BLaER1 (cell line): ENCODE measurements at regions not wholly inside any gene's neighbourhood (a gene's known extent, or its start where the extent isn't known, plus 50 kb on each side); places are given as distances from the start of the nearest gene placed in this dataset.

Experiments used
- H3K27ac ChIP-seq: shearing (Covaris generic); formaldehyde crosslinking; 2 replicates; pipeline ENCODE4 v1.8.1; 2022
- H3K27me3 ChIP-seq: shearing (Covaris generic); formaldehyde crosslinking; 2 replicates; pipeline ENCODE4 v1.8.1; 2022
- H3K36me3 ChIP-seq: shearing (Covaris generic); formaldehyde crosslinking; 2 replicates; pipeline ENCODE4 v1.8.1; 2022
- H3K4me1 ChIP-seq: shearing (Covaris generic); formaldehyde crosslinking; 2 replicates; pipeline ENCODE4 v1.8.1; 2022
- H3K4me2 ChIP-seq: shearing (Covaris generic); formaldehyde crosslinking; 2 replicates; pipeline ENCODE4 v1.8.1; 2022
- H3K4me3 ChIP-seq: shearing (Covaris generic); formaldehyde crosslinking; 2 replicates; pipeline ENCODE4 v1.8.1; 2022
- H3K9ac ChIP-seq: shearing (Covaris generic); formaldehyde crosslinking; 2 replicates; pipeline ENCODE4 v1.8.1; 2022
- H3K9me3 ChIP-seq: shearing (Covaris generic); formaldehyde crosslinking; 2 replicates; pipeline ENCODE4 v1.8.1; 2022
- H4K20me1 ChIP-seq: shearing (Covaris generic); formaldehyde crosslinking; 2 replicates; pipeline ENCODE4 v1.8.1; 2022
- Cebpa-rat ChIP-seq: shearing (Covaris generic); IDR thresholded peaks from 2 replicates; pipeline ENCODE4 v1.8.1; 2022

DNA sequence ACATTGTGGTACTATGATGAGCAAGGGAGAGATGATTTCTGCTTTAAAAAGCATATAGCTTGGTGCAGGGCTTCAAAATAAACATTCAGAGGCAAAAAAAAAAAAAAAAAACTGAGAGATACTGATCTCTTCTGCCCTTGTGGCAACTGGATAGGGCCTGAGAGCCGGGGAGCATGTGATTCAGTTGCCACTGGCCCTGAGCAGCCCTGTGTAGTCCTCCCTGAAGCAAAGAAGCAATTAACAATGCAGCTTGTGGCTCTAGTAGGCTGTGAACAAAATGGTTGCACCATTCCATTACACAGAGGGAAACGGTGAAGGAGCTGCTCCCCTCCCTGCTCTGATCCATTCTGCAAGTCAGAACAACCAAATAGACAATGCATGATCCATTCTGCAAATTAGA, 347.5 kb upstream of the DAB2 start:
- H3K4me3 ChIP-seq = no peak overlapping the region
- no peaks in the 10 kb centered on the region for H4K20me1 ChIP-seq
- H3K27me3 ChIP-seq = no peaks in the 10 kb centered on the region
- no peak overlapping the region for H3K9ac ChIP-seq
- no peak overlapping the region for H3K4me2 ChIP-seq
- 0 out of 2 replicates have a peak, but pooled peaks cover 3% of the 10 kb centered on the region for H3K4me1 ChIP-seq
- no peaks in the 10 kb centered on the region for H3K9me3 ChIP-seq
- H3K27ac ChIP-seq = no peak overlapping the region
- H3K36me3 ChIP-seq = no peaks in the 10 kb centered on the region
- TF ChIP-seq Cebpa-rat = no peak

- H3K4me1 ChIP-seq = 0 out of 2 replicates have a peak, but pooled peaks cover 3% of the 10 kb centered on the region
- H3K9ac ChIP-seq = no peak overlapping the region
- no peaks in the 10 kb centered on the region for H3K9me3 ChIP-seq
- H3K27ac ChIP-seq = no peak overlapping the region
- no peaks in the 10 kb centered on the region for H3K36me3 ChIP-seq
- H3K27me3 ChIP-seq = no peaks in the 10 kb centered on the region
- H4K20me1 ChIP-seq = no peaks in the 10 kb centered on the region
- no peak overlapping the region for H3K4me2 ChIP-seq
- no peak overlapping the region for H3K4me3 ChIP-seq
- no peak for TF ChIP-seq Cebpa-rat
Measured at GRCh38 chr5:39767916-39768315, 343.1 kb upstream of the DAB2 start.

DNA sequence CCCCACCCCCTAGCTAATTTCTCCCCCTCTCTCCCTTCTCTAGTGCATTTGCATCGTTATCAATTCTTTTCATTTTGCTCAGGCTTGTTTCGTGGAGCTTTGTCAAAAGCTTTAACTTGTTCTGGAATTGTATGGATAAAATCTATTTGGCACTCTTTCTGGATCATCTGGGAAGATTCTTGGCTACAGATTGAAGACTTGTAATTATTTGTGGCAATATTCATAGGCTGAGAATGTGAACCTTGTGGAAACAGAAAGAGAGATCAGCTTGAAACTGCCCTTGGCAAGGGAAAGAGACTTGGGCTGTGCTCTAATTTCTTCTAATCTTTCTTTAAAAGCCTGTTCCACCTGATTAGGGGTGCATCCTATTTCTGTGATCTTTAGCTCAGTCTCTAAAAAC, 340.6 kb upstream of the DAB2 start:
- Histone ChIP-seq H3K9me3 (no peaks in the 10 kb centered on the region), H3K4me3 (no peak overlapping the region), H3K9ac (no peak overlapping the region), H3K36me3 (no peaks in the 10 kb centered on the region), H4K20me1 (no peaks in the 10 kb centered on the region), H3K4me2 (no peak overlapping the region), H3K27ac (no peak overlapping the region), H3K27me3 (no peaks in the 10 kb centered on the region), H3K4me1 (0 out of 2 replicates have a peak, but pooled peaks cover 3% of the 10 kb centered on the region)
- TF ChIP-seq Cebpa-rat = no peak

GRCh38 chr5:39762761-39763160, 338.0 kb upstream of the DAB2 start:
- TF ChIP-seq Cebpa-rat = no peak
- H3K36me3 ChIP-seq = no peaks in the 10 kb centered on the region
- 0 out of 2 replicates have a peak, but pooled peaks cover under 1% of the 10 kb centered on the region for H3K4me1 ChIP-seq
- no peaks in the 10 kb centered on the region for H3K27me3 ChIP-seq
- no peaks in the 10 kb centered on the region for H3K9me3 ChIP-seq
- H3K27ac ChIP-seq = no peak overlapping the region
- no peak overlapping the region for H3K9ac ChIP-seq
- no peak overlapping the region for H3K4me3 ChIP-seq
- H3K4me2 ChIP-seq = no peak overlapping the region
- H4K20me1 ChIP-seq = no peaks in the 10 kb centered on the region

- Histone ChIP-seq H3K4me3 (no peak overlapping the region), H3K9ac (no peak overlapping the region), H3K27me3 (no peaks in the 10 kb centered on the region), H3K9me3 (no peaks in the 10 kb centered on the region), H3K36me3 (no peaks in the 10 kb centered on the region), H3K4me1 (no peaks in the 10 kb centered on the region), H3K27ac (no peak overlapping the region), H4K20me1 (no peaks in the 10 kb centered on the region), H3K4me2 (no peak overlapping the region)
- no peak for TF ChIP-seq Cebpa-rat
Measured at GRCh38 chr5:39761199-39761950, 336.6 kb upstream of the DAB2 start.

DNA sequence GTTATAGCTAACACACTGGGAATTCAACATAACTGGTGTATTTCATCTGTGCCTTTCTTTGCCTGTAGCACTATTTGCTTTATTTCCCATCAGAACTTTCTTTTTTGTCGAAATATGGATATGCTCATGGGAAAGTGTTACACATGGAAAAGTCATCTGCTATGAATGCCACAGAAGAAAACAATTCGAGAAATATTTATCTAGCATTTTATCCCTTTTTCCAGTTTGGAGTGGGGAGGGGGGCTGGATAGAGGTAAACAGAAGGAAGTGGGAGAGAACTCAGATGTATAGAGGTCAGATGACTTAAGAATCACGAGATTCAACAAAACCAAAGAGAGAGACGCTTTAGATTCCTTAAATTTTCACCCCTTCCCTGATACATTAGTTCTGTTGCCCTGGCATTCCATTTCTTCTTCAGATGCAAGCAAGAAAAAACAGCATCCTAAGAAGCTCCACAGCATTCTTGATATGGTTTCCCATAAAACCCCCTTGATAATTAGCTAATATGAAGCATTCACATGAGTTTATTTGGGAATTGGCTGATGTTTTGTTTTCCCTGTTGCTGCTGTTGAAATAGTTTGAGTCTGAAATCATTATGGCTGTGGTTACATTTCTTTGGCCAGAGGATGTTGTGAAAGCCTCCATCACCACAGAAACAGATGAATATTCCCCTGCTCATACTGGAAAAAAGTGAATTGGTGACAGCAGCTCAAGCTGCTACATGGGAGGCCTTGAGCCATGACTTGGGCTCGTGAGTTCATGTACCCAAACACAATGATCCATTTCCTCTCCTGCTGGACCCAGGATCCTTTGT, 335.8 kb upstream of the DAB2 start:
- no peaks in the 10 kb centered on the region for H3K27me3 ChIP-seq
- no peak overlapping the region for H3K27ac ChIP-seq
- H3K9ac ChIP-seq = no peak overlapping the region
- no peak overlapping the region for H3K4me3 ChIP-seq
- H3K4me1 ChIP-seq = no peaks in the 10 kb centered on the region
- TF ChIP-seq Cebpa-rat = no peak
- no peak overlapping the region for H3K4me2 ChIP-seq
- H3K36me3 ChIP-seq = no peaks in the 10 kb centered on the region
- H4K20me1 ChIP-seq = no peaks in the 10 kb centered on the region
- no peaks in the 10 kb centered on the region for H3K9me3 ChIP-seq

DNA sequence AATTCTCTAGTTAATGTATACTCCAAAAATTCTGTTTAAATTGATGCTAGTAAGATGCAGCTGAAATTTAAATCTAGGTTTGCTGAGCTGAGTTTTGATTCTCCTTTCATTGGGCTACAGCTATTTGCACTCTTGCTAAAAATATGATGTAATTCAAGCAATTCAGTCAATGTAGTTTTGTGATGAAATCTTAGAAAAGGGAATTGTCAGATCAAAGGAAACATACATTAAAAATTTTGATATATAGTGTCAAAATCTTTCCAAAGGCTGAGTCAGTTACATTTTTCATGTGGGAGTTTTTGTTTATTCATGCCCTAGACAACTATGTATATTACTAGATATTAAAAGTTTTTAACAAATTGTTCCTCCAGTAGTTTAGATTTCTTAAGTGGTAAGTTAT, 334.9 kb upstream of the DAB2 start:
- no peak overlapping the region for H3K9ac ChIP-seq
- no peaks in the 10 kb centered on the region for H4K20me1 ChIP-seq
- H3K27ac ChIP-seq = no peak overlapping the region
- no peaks in the 10 kb centered on the region for H3K36me3 ChIP-seq
- H3K9me3 ChIP-seq = no peaks in the 10 kb centered on the region
- no peak overlapping the region for H3K4me2 ChIP-seq
- H3K4me3 ChIP-seq = no peak overlapping the region
- no peak for TF ChIP-seq Cebpa-rat
- H3K27me3 ChIP-seq = no peaks in the 10 kb centered on the region
- no peaks in the 10 kb centered on the region for H3K4me1 ChIP-seq

DNA sequence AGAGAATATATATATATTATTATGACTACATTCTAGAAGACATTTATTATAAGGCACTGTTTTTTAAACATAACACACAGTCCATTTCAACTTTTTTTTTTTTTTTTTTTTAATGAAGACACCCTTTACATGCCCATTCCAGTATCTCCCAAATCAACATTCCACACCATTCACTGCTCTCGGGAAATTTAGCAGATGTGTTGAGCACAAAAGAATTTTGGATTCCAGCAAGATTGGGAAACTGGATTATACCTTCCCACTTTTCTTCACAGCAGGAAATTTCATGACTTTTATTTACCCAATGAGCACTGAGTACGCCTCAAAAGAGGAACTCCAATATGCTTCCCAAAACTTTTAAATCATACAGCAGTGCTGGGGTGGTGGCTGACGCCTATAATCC, 333.6 kb upstream of the DAB2 start:
- H3K36me3 ChIP-seq = no peaks in the 10 kb centered on the region
- H3K9me3 ChIP-seq = no peaks in the 10 kb centered on the region
- no peak overlapping the region for H3K4me2 ChIP-seq

DNA sequence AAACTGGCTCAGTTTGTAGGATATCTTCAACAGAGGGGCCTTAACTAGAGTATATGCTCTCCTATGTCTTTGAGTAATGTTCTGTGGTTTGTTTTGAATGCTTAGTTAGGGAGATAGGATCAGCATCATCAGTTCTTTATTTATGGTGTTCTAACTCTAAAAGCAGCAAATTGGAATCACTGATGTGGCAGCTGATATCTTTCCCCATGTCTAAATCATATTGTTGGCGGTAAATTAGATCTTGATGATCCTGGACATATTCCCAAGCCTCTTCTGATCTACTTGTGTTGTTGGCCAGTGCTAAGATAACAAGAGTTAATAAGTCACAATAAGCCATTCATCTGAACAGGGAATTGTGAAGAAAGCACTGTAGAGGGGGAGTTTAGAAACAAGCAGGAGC, 332.4 kb upstream of the DAB2 start:
- no peak overlapping the region for H3K9ac ChIP-seq
- TF ChIP-seq Cebpa-rat = no peak

More for the DNA sequence above, 333.6 kb upstream of the DAB2 start:
- TF ChIP-seq Cebpa-rat = no peak
- Histone ChIP-seq H3K27me3 (no peaks in the 10 kb centered on the region), H4K20me1 (no peaks in the 10 kb centered on the region), H3K4me3 (no peak overlapping the region), H3K4me1 (no peaks in the 10 kb centered on the region), H3K9ac (no peak overlapping the region), H3K27ac (no peak overlapping the region)

DNA sequence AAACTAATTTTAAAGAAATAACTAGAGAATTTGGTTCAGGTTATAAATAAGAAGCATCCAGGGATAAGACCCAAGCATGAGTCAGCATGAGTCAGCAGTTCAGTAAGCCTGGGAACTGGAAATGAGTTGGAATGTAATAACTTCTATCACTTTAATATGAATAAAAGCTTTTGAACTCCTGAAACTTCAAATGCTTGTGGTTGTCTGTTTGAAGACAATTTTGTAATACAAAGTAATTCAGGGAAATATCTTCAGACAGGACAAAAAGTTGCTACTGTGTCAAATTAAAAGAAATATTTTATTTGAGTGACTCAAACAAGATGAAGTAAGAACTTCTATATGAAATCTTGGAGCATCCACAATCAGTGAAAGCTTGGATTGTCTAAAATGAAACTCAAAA, 331.2 kb upstream of the DAB2 start:
- no peak overlapping the region for H3K4me2 ChIP-seq
- TF ChIP-seq Cebpa-rat = no peak
- no peaks in the 10 kb centered on the region for H4K20me1 ChIP-seq
- no peaks in the 10 kb centered on the region for H3K27me3 ChIP-seq
- no peak overlapping the region for H3K9ac ChIP-seq
- H3K36me3 ChIP-seq = no peaks in the 10 kb centered on the region
- H3K27ac ChIP-seq = no peak overlapping the region
- no peaks in the 10 kb centered on the region for H3K4me1 ChIP-seq
- H3K4me3 ChIP-seq = no peak overlapping the region
- H3K9me3 ChIP-seq = no peaks in the 10 kb centered on the region

More for the DNA sequence above, 332.4 kb upstream of the DAB2 start:
- Histone ChIP-seq H4K20me1 (no peaks in the 10 kb centered on the region), H3K27ac (no peak overlapping the region), H3K9me3 (no peaks in the 10 kb centered on the region), H3K27me3 (no peaks in the 10 kb centered on the region), H3K4me2 (no peak overlapping the region), H3K4me3 (no peak overlapping the region), H3K36me3 (no peaks in the 10 kb centered on the region), H3K4me1 (no peaks in the 10 kb centered on the region)
